ENCODE measurements at regions not wholly inside any gene's neighbourhood (a gene's known extent, or its start where the extent isn't known, plus 50 kb on each side); places are given as distances from the start of the nearest gene placed in this dataset.

DNA sequence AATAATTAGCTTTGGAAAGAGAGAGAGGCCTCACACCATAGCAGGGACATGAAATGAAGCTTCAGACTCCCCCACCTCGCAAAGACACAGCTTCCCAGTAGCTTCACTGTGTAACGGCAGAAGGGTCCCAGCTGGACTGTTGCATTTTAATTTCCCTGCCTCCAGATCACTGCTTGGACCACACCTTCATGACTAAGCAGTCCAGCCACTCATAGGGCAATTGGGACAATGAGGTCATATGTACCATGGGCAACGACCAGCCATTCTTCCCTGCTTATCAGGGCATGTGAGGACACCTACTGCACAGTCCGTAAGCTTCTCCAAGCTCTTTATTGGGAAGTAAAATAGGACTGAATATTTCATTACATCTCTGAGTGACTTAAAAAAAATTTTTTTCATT is 183.0 kb downstream of the MREG start (continued):
- TF ChIP-seq TFAP4 (CRISPR knock-in tag; IDR thresholded peaks at IDR 0.05; ENCODE audit: borderline replicate concordance) (peak; percentile 74), C11orf30 (IDR thresholded peaks at IDR 0.05; ENCODE audit: low read depth) (peak; percentile 87), MTA3 (IDR thresholded peaks at IDR 0.05; ENCODE audit: borderline replicate concordance) (0 out of 2 replicates have a peak, but pooled peaks have one; percentile 41), L3MBTL2 (IDR thresholded peaks at IDR 0.05) (peak; percentile 63), ZHX1 (conservative IDR thresholded peaks at IDR 0.05; ENCODE audit: low read length) (no peak), SNRNP70 (optimal IDR thresholded peaks at IDR 0.05; ENCODE audit: low read depth, low read length) (no peak), TAF9B (IDR thresholded peaks at IDR 0.05; ENCODE audit: partially characterized antibody) (peak; percentile 69), ZEB2 (IDR thresholded peaks at IDR 0.05) (0 out of 2 replicates have a peak, but pooled peaks have one; percentile 27), REST (IDR thresholded peaks at IDR 0.05; ENCODE audit: borderline replicate concordance) (peak; percentile 44; the same call in 1 of the 2 replicates), REST (CRISPR knock-in tag; IDR thresholded peaks at IDR 0.05; ENCODE audit: low read depth) (no peak), ARID1B (IDR thresholded peaks at IDR 0.05) (peak; percentile 70), ATF3 (IDR thresholded peaks at IDR 0.05) (peak; percentile 92), ATF3 (CRISPR knock-in tag; conservative IDR thresholded peaks at IDR 0.05) (no peak)
- TF ChIP-seq, protein P1, sequence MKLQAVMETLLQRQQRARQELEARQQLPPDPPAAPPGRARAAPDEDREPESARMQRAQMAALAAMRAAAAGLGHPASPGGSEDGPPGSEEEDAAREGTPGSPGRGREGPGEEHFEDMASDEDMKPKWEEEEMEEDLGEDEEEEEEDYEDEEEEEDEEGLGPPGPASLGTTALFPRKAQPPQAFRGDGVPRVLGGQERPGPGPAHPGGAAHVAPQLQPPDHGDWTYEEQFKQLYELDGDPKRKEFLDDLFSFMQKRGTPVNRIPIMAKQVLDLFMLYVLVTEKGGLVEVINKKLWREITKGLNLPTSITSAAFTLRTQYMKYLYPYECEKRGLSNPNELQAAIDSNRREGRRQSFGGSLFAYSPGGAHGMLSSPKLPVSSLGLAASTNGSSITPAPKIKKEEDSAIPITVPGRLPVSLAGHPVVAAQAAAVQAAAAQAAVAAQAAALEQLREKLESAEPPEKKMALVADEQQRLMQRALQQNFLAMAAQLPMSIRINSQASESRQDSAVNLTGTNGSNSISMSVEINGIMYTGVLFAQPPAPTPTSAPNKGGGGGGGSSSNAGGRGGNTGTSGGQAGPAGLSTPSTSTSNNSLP (IDR thresholded peaks at IDR 0.05; ENCODE audit: borderline replicate concordance, low read depth, low read length): peak; percentile 55; the same call in 1 of the 2 replicates
